ENCODE measurements at regions not wholly inside any gene's neighbourhood (a gene's known extent, or its start where the extent isn't known, plus 50 kb on each side); places are given as distances from the start of the nearest gene placed in this dataset.
A peak's percentile ranks its signal among the peaks of the same experiment; 100 is the strongest.

- TF ChIP-seq, protein P1, sequence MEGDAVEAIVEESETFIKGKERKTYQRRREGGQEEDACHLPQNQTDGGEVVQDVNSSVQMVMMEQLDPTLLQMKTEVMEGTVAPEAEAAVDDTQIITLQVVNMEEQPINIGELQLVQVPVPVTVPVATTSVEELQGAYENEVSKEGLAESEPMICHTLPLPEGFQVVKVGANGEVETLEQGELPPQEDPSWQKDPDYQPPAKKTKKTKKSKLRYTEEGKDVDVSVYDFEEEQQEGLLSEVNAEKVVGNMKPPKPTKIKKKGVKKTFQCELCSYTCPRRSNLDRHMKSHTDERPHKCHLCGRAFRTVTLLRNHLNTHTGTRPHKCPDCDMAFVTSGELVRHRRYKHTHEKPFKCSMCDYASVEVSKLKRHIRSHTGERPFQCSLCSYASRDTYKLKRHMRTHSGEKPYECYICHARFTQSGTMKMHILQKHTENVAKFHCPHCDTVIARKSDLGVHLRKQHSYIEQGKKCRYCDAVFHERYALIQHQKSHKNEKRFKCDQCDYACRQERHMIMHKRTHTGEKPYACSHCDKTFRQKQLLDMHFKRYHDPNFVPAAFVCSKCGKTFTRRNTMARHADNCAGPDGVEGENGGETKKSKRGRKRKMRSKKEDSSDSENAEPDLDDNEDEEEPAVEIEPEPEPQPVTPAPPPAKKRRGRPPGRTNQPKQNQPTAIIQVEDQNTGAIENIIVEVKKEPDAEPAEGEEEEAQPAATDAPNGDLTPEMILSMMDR (IDR thresholded peaks at IDR 0.05; ENCODE audit: insufficient read depth, low read length, missing control alignments), result no peak
- H3K4me3 ChIP-seq (ENCODE audit: low read depth, low read length), result no peak overlapping the region
- no peak for DNase-seq (ENCODE audit: low read depth, low spot score)
- ChIA-PET CTCF (no interaction called here), POLR2A (no interaction called here)
These were observed 376.6 kb upstream of the CBLB start for GRCh38 chr3:106245400-106245799.

GRCh38 chr3:106247902-106248684 lies 379.3 kb upstream of the CBLB start:
- TF ChIP-seq, protein P1 (IDR thresholded peaks at IDR 0.05; ENCODE audit: insufficient read depth, low read length, missing control alignments), result no peak
- H3K4me3 ChIP-seq (ENCODE audit: low read depth, low read length), result no peak overlapping the region
- no peak for DNase-seq (ENCODE audit: low read depth, low spot score)
- CTCF ChIA-PET, result no interaction called here
- POLR2A ChIA-PET, result no interaction called here

DNA sequence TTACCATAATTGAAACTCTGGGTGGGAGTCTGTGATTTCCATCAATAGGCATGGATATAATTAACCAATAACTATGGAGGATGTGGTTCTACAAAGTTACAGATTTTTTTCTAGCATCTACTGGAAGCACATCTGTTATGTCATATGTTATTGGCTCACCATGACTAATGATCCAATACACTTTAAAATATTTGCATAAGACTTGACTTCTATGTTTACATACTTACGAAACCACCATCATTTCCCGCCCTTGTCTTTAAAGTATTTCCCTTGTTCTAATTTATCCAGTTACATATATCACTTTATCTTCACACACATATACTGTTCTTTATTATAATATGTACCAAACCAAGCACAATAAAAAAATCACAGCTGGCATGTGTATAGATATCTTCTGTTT lies 380.3 kb upstream of the CBLB start:
- peak; percentile 62 for DNase-seq (ENCODE audit: low read depth, low spot score)
- ChIA-PET CTCF (no interaction called here), POLR2A (no interaction called here)
- H3K4me3 ChIP-seq (ENCODE audit: low read depth, low read length), result no peak overlapping the region
- TF ChIP-seq, protein P1 (IDR thresholded peaks at IDR 0.05; ENCODE audit: insufficient read depth, low read length, missing control alignments), result no peak

DNA sequence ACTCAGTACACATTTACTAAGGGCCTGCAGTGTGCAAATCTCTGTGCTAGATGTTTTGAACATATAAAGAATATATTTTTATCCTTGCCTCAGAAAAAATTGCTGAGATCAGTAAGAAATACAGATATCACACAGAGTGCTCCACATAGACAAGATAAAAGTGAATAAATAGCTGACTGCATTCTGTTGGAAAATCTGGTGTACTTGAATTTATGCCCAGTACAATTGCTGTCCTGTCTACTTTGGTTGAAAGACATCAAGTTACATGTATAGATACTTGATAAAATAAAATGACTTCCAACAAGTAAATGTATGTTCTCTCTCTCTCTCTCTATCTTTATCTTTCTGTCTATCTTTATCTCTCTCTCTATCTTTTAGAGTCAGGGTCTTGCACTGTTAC lies 381.2 kb upstream of the CBLB start:
- no peak for DNase-seq (ENCODE audit: low read depth, low spot score)
- CTCF ChIA-PET, result no interaction called here
- POLR2A ChIA-PET, result no interaction called here
- TF ChIP-seq, protein P1 (IDR thresholded peaks at IDR 0.05; ENCODE audit: insufficient read depth, low read length, missing control alignments), result no peak
- H3K4me3 ChIP-seq (ENCODE audit: low read depth, low read length), result no peak overlapping the region

DNA sequence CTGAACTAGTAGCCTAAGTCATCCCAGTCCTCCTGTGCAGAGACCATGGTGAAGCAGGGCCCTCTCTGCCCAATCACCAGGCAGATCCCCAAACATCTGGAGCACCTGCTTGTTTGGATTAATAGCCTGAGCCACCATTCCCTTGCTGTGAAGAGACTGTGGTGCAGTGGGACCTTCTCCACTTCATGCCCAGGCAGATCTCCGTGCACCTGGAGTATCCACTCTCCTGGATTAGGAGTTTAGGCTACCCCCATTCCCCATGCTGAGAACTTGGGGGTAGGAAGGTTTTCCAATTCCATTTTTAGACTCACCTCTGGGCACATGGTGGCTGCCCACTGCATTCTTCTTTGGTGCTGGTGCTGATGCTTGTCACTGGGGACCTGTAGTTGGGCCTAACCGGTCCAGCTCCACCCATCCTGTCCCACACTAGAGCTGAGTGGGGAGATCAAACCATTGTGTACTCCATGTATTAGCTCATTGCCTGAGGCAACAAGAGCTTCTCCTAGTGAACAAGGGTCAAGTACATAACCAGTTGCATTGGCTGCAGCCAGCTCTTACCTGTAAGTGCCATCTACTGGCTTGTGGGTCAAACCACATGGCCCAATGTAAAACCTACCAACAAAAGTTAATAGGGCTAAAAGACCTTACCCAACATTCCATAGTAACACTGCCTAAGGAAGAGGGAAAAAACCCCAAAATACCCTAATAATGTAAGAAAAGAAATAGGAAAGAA lies 382.5 kb upstream of the CBLB start:
- ChIA-PET POLR2A (no interaction called here), CTCF (no interaction called here)
- no peak for DNase-seq (ENCODE audit: low read depth, low spot score)
- no peak overlapping the region for H3K4me3 ChIP-seq (ENCODE audit: low read depth, low read length)
- TF ChIP-seq, protein P1 (IDR thresholded peaks at IDR 0.05; ENCODE audit: insufficient read depth, low read length, missing control alignments), result no peak

DNA sequence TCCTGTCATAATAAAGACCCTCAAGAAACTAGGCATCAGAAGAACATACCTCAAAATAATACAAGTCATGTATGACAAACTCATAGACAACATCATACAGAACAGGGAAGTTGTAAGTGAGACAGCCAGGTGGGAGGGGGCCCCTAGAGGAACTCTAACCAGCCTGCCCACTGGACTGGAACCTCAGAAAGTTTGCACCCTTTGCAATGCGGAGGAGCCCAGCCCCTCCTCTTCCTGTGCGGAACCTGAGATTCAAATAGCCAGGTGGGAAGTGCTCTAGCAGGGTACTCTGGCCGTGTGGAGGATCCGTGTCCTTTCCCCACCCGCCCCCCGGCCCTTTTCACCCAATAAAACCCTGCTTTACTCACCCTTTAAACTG lies 387.0 kb upstream of the CBLB start:
- ChIA-PET CTCF (no interaction called here), POLR2A (no interaction called here)
- no peak overlapping the region for H3K4me3 ChIP-seq (ENCODE audit: low read depth, low read length)
- DNase-seq (ENCODE audit: low read depth, low spot score), result no peak
- TF ChIP-seq, protein P1 (IDR thresholded peaks at IDR 0.05; ENCODE audit: insufficient read depth, low read length, missing control alignments), result no peak

Measured in AG04449 (cell line).